MM.1S (cell line): ENCODE measurements at regions not wholly inside any gene's neighbourhood (a gene's known extent, or its start where the extent isn't known, plus 50 kb on each side); places are given as distances from the start of the nearest gene placed in this dataset.

ENCODE experiments used
- DNase-seq: peaks from one replicate; pipeline ENCODE4 v3.0.0-alpha.2; 2015
- H2AFZ ChIP-seq: fragments of 300-600 bp; sonication (generic); 2 replicates; pipeline ENCODE4 v1.6.0; 2016; ENCODE audit warnings: antibody characterized with exemption, low read length
- H3F3A ChIP-seq: fragments of 300-600 bp; sonication (generic); 2 replicates; pipeline ENCODE4 v1.6.1; 2016; ENCODE audit warnings: mild to moderate bottlenecking, antibody characterized with exemption, low read length, moderate library complexity, mixed read lengths; ENCODE audit not compliant: insufficient read depth
- H3K27ac ChIP-seq: fragments of 300-600 bp; sonication (generic); 2 replicates; pipeline ENCODE4 v1.5.1; 2016; ENCODE audit warnings: mild to moderate bottlenecking, low read length
- H3K27me3 ChIP-seq: fragments of 300-600 bp; sonication (generic); replicated peaks from 2 replicates; pipeline ENCODE4 v1.6.0; 2016; ENCODE audit warnings: low read length; ENCODE audit not compliant: insufficient read depth
- H3K36me3 ChIP-seq: fragments of 300-600 bp; sonication (generic); replicated peaks from 2 replicates; pipeline ENCODE4 v1.6.1; 2016; ENCODE audit warnings: mild to moderate bottlenecking, low read length, mixed read lengths; ENCODE audit not compliant: insufficient read depth
- H3K4me1 ChIP-seq: fragments of 300-600 bp; sonication (generic); 2 replicates; pipeline ENCODE4 v1.6.1; 2016; ENCODE audit warnings: low read length, mixed read lengths
- H3K4me2 ChIP-seq: fragments of 300-600 bp; sonication (generic); 2 replicates; pipeline ENCODE4 v1.6.0; 2016; ENCODE audit warnings: low read depth, low read length
- H3K4me3 ChIP-seq: fragments of 300-600 bp; sonication (generic); 2 replicates; pipeline ENCODE4 v1.5.1; 2016; ENCODE audit warnings: low read length, mixed read lengths
- H3K79me2 ChIP-seq: fragments of 300-600 bp; sonication (generic); 2 replicates; pipeline ENCODE4 v1.6.1; 2016; ENCODE audit warnings: mixed run types, low read length, mixed read lengths
- H3K9ac ChIP-seq: fragments of 300-600 bp; sonication (generic); 2 replicates; pipeline ENCODE4 v1.6.1; 2016; ENCODE audit warnings: low read length, mixed read lengths
- H3K9me2 ChIP-seq: fragments of 300-600 bp; sonication (generic); replicated peaks from 2 replicates; pipeline ENCODE4 v1.6.1; 2016; ENCODE audit warnings: mild to moderate bottlenecking, low read length, mixed read lengths; ENCODE audit not compliant: insufficient read depth
- H3K9me3 ChIP-seq: fragments of 300-600 bp; sonication (generic); replicated peaks from 2 replicates; pipeline ENCODE4 v1.6.1; 2016; ENCODE audit warnings: mild to moderate bottlenecking, low read length, mixed read lengths; ENCODE audit not compliant: insufficient read depth
- H4K20me1 ChIP-seq: fragments of 300-600 bp; sonication (generic); 2 replicates; pipeline ENCODE4 v1.6.1; 2016; ENCODE audit warnings: mild to moderate bottlenecking, low read length, moderate library complexity, mixed read lengths; ENCODE audit not compliant: insufficient read depth
- EZH2 ChIP-seq: fragments of 300-600 bp; sonication (generic); optimal IDR thresholded peaks from 2 replicates; pipeline ENCODE3; 2017; ENCODE audit warnings: low read depth, mild to moderate bottlenecking, antibody characterized with exemption, low read length, mixed read lengths
- EZH2phosphoT487 ChIP-seq: fragments of 300-600 bp; sonication (generic); IDR thresholded peaks from 2 replicates; pipeline ENCODE4 v1.6.1; 2018; ENCODE audit warnings: antibody characterized with exemption, low read length
- TF ChIP-seq, protein P1 (sequence below): fragments of 300-600 bp; sonication (generic); IDR thresholded peaks from 2 replicates; pipeline ENCODE4 v1.5.1; 2016; ENCODE audit warnings: antibody characterized with exemption, low read length, mixed read lengths

DNA sequence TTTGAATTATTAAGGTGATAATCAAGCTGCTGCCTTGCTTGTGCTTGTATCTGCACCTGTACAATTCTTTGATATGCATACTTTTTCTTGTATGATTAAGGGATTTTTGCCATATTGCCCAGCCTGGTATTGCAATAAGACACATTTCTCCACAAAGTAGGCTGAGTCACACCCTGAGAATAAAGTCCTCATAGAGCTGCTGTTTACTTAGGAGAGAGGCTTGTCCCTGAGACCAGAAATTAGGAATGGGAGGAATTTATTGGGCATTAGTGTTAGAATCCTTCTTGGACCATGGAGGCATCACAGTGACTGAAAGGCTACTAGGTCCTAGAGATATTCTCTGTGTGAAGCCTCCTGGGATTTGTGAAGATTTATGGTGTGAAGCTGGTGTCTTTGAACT lies 506.8 kb upstream of the FBXO33 start:
- H3K9ac ChIP-seq, result no peak overlapping the region
- no peak overlapping the region for H3K4me3 ChIP-seq
- H3K27ac ChIP-seq, result no peak overlapping the region
- no peak overlapping the region for H2AFZ ChIP-seq
- no peaks in the 10 kb centered on the region for H3K36me3 ChIP-seq
- H3K27me3 ChIP-seq, result no peaks in the 10 kb centered on the region
- no peaks in the 10 kb centered on the region for H3K4me1 ChIP-seq
- H4K20me1 ChIP-seq, result no peaks in the 10 kb centered on the region
- no peak for TF ChIP-seq EZH2phosphoT487
- TF ChIP-seq, protein P1, sequence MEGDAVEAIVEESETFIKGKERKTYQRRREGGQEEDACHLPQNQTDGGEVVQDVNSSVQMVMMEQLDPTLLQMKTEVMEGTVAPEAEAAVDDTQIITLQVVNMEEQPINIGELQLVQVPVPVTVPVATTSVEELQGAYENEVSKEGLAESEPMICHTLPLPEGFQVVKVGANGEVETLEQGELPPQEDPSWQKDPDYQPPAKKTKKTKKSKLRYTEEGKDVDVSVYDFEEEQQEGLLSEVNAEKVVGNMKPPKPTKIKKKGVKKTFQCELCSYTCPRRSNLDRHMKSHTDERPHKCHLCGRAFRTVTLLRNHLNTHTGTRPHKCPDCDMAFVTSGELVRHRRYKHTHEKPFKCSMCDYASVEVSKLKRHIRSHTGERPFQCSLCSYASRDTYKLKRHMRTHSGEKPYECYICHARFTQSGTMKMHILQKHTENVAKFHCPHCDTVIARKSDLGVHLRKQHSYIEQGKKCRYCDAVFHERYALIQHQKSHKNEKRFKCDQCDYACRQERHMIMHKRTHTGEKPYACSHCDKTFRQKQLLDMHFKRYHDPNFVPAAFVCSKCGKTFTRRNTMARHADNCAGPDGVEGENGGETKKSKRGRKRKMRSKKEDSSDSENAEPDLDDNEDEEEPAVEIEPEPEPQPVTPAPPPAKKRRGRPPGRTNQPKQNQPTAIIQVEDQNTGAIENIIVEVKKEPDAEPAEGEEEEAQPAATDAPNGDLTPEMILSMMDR, result no peak
- TF ChIP-seq EZH2, result no peak
- H3K9me2 ChIP-seq, result no peaks in the 10 kb centered on the region
- DNase-seq, result no peak
- H3K4me2 ChIP-seq, result no peak overlapping the region
- H3K79me2 ChIP-seq, result no peaks in the 10 kb centered on the region
- H3K9me3 ChIP-seq, result no peaks in the 10 kb centered on the region
- no peaks in the 10 kb centered on the region for H3F3A ChIP-seq

DNA sequence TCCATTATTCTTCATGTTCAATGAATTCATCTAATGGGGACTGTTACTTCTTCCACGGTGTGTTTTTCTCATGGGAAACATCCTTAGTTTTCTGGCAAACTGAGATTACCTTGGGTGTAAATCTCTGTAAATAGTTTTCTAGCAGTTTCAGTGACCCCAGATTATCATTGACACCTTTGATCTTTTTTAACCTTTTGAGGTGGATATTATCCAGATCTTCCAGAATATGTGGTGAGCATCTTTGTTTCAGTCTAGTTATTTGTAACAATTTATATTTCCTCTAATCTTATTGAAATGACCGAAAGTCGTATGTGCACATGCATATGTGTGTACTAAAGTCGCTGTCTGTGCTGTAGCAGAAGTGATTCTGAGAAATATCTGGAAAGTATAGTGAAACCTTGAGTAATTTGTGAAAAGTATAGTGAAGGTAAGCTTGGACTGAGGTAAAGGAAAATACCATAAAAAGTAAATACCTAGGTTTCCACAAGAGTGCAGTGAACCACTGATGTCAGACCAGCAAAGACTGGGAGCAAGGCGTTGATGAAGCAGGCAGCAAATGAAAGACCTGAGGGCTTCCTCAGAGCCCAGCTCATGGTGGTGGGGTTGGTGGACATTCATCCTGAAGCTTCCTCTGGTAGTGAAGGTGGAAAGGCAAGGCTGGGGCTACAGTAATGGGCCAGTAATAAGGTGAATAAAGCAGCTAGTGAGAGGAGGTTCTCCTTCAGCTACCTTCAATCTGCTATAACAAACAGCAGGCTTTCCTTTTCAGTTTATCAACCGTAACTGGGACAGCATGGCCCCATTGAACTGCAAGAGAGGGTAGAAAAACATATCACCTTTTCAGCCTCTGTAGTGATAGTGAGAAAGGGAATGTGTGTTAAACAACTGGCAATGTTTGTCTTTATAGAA lies 480.2 kb upstream of the FBXO33 start:
- Histone ChIP-seq H3K4me1 (no peaks in the 10 kb centered on the region), H3K27ac (no peak overlapping the region), H3K9me3 (no peaks in the 10 kb centered on the region), H3K4me3 (no peak overlapping the region), H3F3A (no peaks in the 10 kb centered on the region), H3K9me2 (no peaks in the 10 kb centered on the region), H3K9ac (no peak overlapping the region), H2AFZ (no peak overlapping the region), H3K36me3 (no peaks in the 10 kb centered on the region), H3K79me2 (no peaks in the 10 kb centered on the region), H4K20me1 (no peaks in the 10 kb centered on the region), H3K27me3 (no peaks in the 10 kb centered on the region), H3K4me2 (no peak overlapping the region)
- no peak for DNase-seq
- no peak for TF ChIP-seq EZH2
- TF ChIP-seq, protein P1, result no peak
- TF ChIP-seq EZH2phosphoT487, result no peak

DNA sequence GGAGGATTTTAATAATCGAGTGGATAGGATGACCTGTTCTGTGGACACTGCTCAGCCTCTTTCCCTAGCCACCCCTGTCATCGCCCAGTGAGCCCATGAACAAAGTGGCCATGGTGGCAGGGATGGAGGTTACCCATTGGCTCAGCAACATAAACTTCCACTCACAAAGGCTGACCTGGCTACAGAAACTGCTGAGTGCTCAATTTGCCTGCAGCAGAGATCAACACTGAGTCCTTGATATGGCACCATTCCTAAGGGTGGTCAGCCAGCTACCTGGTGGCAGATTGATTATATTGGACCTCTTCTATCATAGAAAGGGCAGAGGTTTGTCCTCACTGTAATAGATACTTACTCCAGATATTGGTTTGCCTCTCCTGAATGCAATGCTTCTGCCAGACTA lies 465.4 kb upstream of the FBXO33 start:
- Histone ChIP-seq H3K79me2 (no peaks in the 10 kb centered on the region), H3K4me2 (no peak overlapping the region), H3K27me3 (no peaks in the 10 kb centered on the region), H3K4me3 (no peak overlapping the region), H3K4me1 (no peaks in the 10 kb centered on the region), H3K36me3 (no peaks in the 10 kb centered on the region), H3K9me3 (no peaks in the 10 kb centered on the region), H3K9me2 (no peaks in the 10 kb centered on the region), H4K20me1 (no peaks in the 10 kb centered on the region), H3K9ac (no peak overlapping the region), H3F3A (no peaks in the 10 kb centered on the region), H2AFZ (no peak overlapping the region), H3K27ac (no peak overlapping the region)
- TF ChIP-seq, protein P1, result no peak
- no peak for TF ChIP-seq EZH2phosphoT487
- no peak for TF ChIP-seq EZH2
- no peak for DNase-seq
